H9 (cell line): ENCODE measurements at regions not wholly inside any gene's neighbourhood (a gene's known extent, or its start where the extent isn't known, plus 50 kb on each side); places are given as distances from the start of the nearest gene placed in this dataset.

Experiments
- DNase-seq: peaks from one replicate; pipeline ENCODE4 v3.0.0-alpha.2; 2017
- H2AFZ ChIP-seq: one replicate; pipeline ENCODE4 v1.6.1; 2013; ENCODE audit warnings: mild to moderate bottlenecking, low read length, control low read depth, moderate library complexity
- H2AK5ac ChIP-seq: 2 replicates; pipeline ENCODE4 v1.6.1; 2013; ENCODE audit warnings: low read length, control low read depth, mixed read lengths; ENCODE audit not compliant: insufficient read length
- H2BK120ac ChIP-seq: one replicate; pipeline ENCODE4 v1.6.1; 2013; ENCODE audit warnings: low read depth, mild to moderate bottlenecking, low read length, control low read depth, inconsistent platforms; ENCODE audit not compliant: poor library complexity, severe bottlenecking
- H2BK12ac ChIP-seq: 2 replicates; pipeline ENCODE4 v1.6.1; 2013; ENCODE audit warnings: low read length, control low read depth, mixed read lengths, low read depth; ENCODE audit not compliant: insufficient read length
- H2BK15ac ChIP-seq: 2 replicates; pipeline ENCODE4 v1.6.1; 2013; ENCODE audit warnings: low read depth, low read length, control low read depth
- H2BK20ac ChIP-seq: one replicate; pipeline ENCODE4 v1.6.1; 2013; ENCODE audit warnings: low read depth, mild to moderate bottlenecking, low read length, control low read depth, inconsistent platforms; ENCODE audit not compliant: poor library complexity, severe bottlenecking
- H2BK5ac ChIP-seq: 2 replicates; pipeline ENCODE4 v1.6.1; 2013; ENCODE audit warnings: low read length, control low read depth, mixed read lengths; ENCODE audit not compliant: insufficient read length
- H3K14ac ChIP-seq: 2 replicates; pipeline ENCODE4 v1.6.1; 2013; ENCODE audit warnings: low read length, control low read depth; ENCODE audit not compliant: insufficient read depth
- H3K18ac ChIP-seq: 2 replicates; pipeline ENCODE4 v1.6.1; 2013; ENCODE audit warnings: low read depth, mild to moderate bottlenecking, mixed read lengths, low read length, control low read depth; ENCODE audit not compliant: insufficient read length
- H3K23ac ChIP-seq: 2 replicates; pipeline ENCODE4 v1.6.1; 2013; ENCODE audit warnings: low read length, control low read depth, mixed read lengths, low read depth; ENCODE audit not compliant: insufficient read length
- H3K23me2 ChIP-seq: 2 replicates; pipeline ENCODE4 v1.6.1; 2013; ENCODE audit warnings: low read depth, mild to moderate bottlenecking, mixed read lengths, low read length, control low read depth; ENCODE audit not compliant: insufficient read length, poor library complexity, severe bottlenecking
- H3K27ac ChIP-seq: 2 replicates; pipeline ENCODE4 v1.5.1; 2013; ENCODE audit warnings: low read length, control low read depth, mixed read lengths, low read depth; ENCODE audit not compliant: insufficient read length
- H3K27me3 ChIP-seq: 2 replicates; pipeline ENCODE4 v1.6.1; 2013; ENCODE audit warnings: low read length, control low read depth, inconsistent platforms; ENCODE audit not compliant: insufficient read depth
- H3K4ac ChIP-seq: 2 replicates; pipeline ENCODE4 v1.6.1; 2013; ENCODE audit warnings: low read depth, mild to moderate bottlenecking, control low read depth, inconsistent platforms, low read length, moderate library complexity
- H3K4me1 ChIP-seq: 2 replicates; pipeline ENCODE4 v1.6.1; 2013; ENCODE audit warnings: low read length, control low read depth, inconsistent platforms; ENCODE audit not compliant: insufficient read depth
- H3K4me2 ChIP-seq: 2 replicates; pipeline ENCODE4 v1.6.1; 2013; ENCODE audit warnings: low read length, control low read depth, mixed read lengths; ENCODE audit not compliant: insufficient read length, insufficient read depth
- H3K56ac ChIP-seq: 2 replicates; pipeline ENCODE4 v1.6.1; 2013; ENCODE audit warnings: low read depth, mild to moderate bottlenecking, mixed read lengths, low read length, control low read depth; ENCODE audit not compliant: insufficient read length
- H3K79me1 ChIP-seq: 2 replicates; pipeline ENCODE4 v1.6.1; 2013; ENCODE audit warnings: low read depth, mild to moderate bottlenecking, moderate library complexity, low read length, control low read depth, inconsistent platforms; ENCODE audit not compliant: insufficient read depth, poor library complexity, severe bottlenecking
- H3K79me2 ChIP-seq: 2 replicates; pipeline ENCODE4 v1.6.1; 2013; ENCODE audit warnings: low read length, control low read depth, inconsistent platforms; ENCODE audit not compliant: insufficient read depth
- H3K9ac ChIP-seq: 2 replicates; pipeline ENCODE4 v1.6.1; 2013; ENCODE audit warnings: low read length, control low read depth, mixed read lengths; ENCODE audit not compliant: insufficient read length; ENCODE audit errors: extremely low read depth
- H3K9me3 ChIP-seq: one replicate; pipeline ENCODE4 v1.6.1; 2013; ENCODE audit warnings: low read depth, low read length, inconsistent platforms; ENCODE audit not compliant: control insufficient read depth
- H3T11ph ChIP-seq: one replicate; pipeline ENCODE4 v1.6.1; 2013; ENCODE audit warnings: mild to moderate bottlenecking, low read length, control low read depth, inconsistent platforms
- H4K20me1 ChIP-seq: one replicate; pipeline ENCODE4 v1.6.1; 2013; ENCODE audit not compliant: control insufficient read depth, insufficient read length, insufficient read depth
- H4K5ac ChIP-seq: 2 replicates; pipeline ENCODE4 v1.6.1; 2013; ENCODE audit warnings: low read depth, mild to moderate bottlenecking, mixed read lengths, low read length, control low read depth; ENCODE audit not compliant: insufficient read length
- H4K8ac ChIP-seq: replicated peaks from 2 replicates; pipeline ENCODE4 v1.6.1; 2013; ENCODE audit warnings: low read length, control low read depth, mixed read lengths, low read depth; ENCODE audit not compliant: insufficient read length
- H4K91ac ChIP-seq: 2 replicates; pipeline ENCODE4 v1.6.1; 2013; ENCODE audit warnings: low read depth, mild to moderate bottlenecking, moderate library complexity, mixed read lengths, low read length, control low read depth; ENCODE audit not compliant: insufficient read length
- H3K27ac Mint-ChIP-seq, 3 experiments: 2 replicates in 2 of 3; 3 replicates in 1 of 3; pipeline ENCODE4 v1.8.0; 2020 to 2021; ENCODE audit warnings: mixed read lengths in 3 of 3, mild to moderate bottlenecking in 1 of 3, moderate library complexity in 1 of 3
- H3K27me3 Mint-ChIP-seq: 2 replicates; pipeline ENCODE4 v1.8.0; 2021; ENCODE audit warnings: low read depth, mild to moderate bottlenecking, moderate library complexity, mixed read lengths
- H3K36me3 Mint-ChIP-seq, 3 experiments: 2 replicates in 2 of 3; 3 replicates in 1 of 3; pipeline ENCODE4 v1.8.0; 2020 to 2021; ENCODE audit warnings: low read depth in 3 of 3, mixed read lengths in 3 of 3; ENCODE audit not compliant: insufficient read depth in 1 of 3
- H3K4me1 Mint-ChIP-seq, 2 experiments: 2 replicates each; pipeline ENCODE4 v1.8.0; 2020; ENCODE audit warnings: mixed read lengths in 2 of 2
- H3K4me3 Mint-ChIP-seq, 2 experiments: 2 replicates in 1 of 2; 3 replicates in 1 of 2; pipeline ENCODE4 v1.8.0; 2020 to 2021; ENCODE audit warnings: mild to moderate bottlenecking in 2 of 2, mixed read lengths in 2 of 2, moderate library complexity in 1 of 2
- H3K9me3 Mint-ChIP-seq, 2 experiments: 2 replicates in 1 of 2; 3 replicates in 1 of 2; pipeline ENCODE4 v1.8.0; 2020; ENCODE audit warnings: mild to moderate bottlenecking in 2 of 2, mixed read lengths in 2 of 2, moderate library complexity in 1 of 2
- WGBS: extraction: QIAGEN DNeasy Blood & Tissue Kit; methylation state at CpG from one replicate; pipeline ENCODE4 v1.1.7; 2013; ENCODE audit warnings: missing lambda C conversion rate, low lambda C conversion rate, mixed read lengths; ENCODE audit not compliant: insufficient read length; ENCODE audit errors: extremely low coverage; 5-methylcytosine and 5-hydroxymethylcytosine counted together
- TF ChIP-seq, protein P1 (sequence below): fragments of 200-600 bp; sonication (generic); conservative IDR thresholded peaks from 3 replicates; pipeline ENCODE4 v1.8.0; 2021; ENCODE audit warnings: antibody characterized with exemption, mild to moderate bottlenecking

DNA sequence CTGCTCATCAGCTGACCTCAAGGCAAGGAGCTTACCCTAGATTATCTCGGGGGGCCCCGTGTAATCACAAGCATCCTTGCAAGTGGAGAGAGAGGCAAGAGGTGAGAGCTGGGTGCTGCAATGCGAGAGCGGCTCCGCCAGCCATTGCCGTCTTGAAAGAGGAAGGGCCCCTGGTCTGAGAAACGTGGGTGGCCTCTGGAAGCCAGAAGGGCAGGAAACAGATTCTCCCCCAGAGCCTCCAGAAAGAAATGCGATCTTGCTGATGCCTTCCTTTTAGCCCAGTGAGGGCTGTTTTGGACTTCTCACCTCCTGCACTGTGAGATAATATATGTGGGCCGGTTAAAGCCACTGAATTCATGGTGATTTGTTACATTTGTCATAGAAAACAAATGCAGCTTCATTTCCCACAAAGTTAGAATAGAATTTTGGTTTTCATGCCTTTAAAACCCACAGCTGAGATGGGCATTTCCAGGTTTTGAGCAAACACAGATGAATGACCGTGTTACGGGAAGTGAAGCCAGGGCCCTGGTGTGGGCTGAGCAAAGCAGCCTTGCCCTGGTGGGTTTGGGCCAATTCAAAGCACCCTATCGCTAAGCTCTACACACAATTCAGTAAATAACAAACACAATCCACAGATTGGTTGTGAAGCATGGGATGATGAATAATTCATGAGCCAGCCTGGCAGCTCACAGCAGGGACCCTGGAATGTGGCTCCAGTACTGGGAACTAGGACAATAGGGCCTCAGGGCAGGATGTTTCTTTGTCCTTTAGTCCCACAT is 319.9 kb upstream of the HS6ST1 start:
- no peak overlapping the region; the same call in 1 of the 2 replicates for H3K4ac ChIP-seq
- no peak overlapping the region for H2AK5ac ChIP-seq
- H3K9ac ChIP-seq: no peak overlapping the region
- peak overlapping the region; percentile 3 for H2BK12ac ChIP-seq
- H3K23me2 ChIP-seq: no peaks in the 10 kb centered on the region
- H2AFZ ChIP-seq: no peak overlapping the region
- peak overlapping the region; percentile 78 for H2BK120ac ChIP-seq
- H2BK5ac ChIP-seq: peak overlapping the region; percentile 77
- no peaks in the 10 kb centered on the region for H3K9me3 Mint-ChIP-seq
- H3K18ac ChIP-seq: peak overlapping the region; percentile 41
- peaks cover 16% of the 10 kb centered on the region for H3K4me1 ChIP-seq
- H3K27me3 ChIP-seq: no peaks in the 10 kb centered on the region
- peak overlapping the region; percentile 22 for H4K5ac ChIP-seq
- peak overlapping the region; percentile 91 for H4K91ac ChIP-seq
- peak overlapping the region; percentile 68; the same call in 1 of the 2 replicates for H3K14ac ChIP-seq
- no peak overlapping the region for H4K8ac ChIP-seq
- no peaks in the 10 kb centered on the region for H3K9me3 ChIP-seq
- H2BK20ac ChIP-seq: peak overlapping the region; percentile 32
- no CpG with 5 or more reads among the region's 12 CpGs for WGBS
- no peak overlapping the region for H3T11ph ChIP-seq
- H2BK15ac ChIP-seq: no peak overlapping the region
- TF ChIP-seq, protein P1, sequence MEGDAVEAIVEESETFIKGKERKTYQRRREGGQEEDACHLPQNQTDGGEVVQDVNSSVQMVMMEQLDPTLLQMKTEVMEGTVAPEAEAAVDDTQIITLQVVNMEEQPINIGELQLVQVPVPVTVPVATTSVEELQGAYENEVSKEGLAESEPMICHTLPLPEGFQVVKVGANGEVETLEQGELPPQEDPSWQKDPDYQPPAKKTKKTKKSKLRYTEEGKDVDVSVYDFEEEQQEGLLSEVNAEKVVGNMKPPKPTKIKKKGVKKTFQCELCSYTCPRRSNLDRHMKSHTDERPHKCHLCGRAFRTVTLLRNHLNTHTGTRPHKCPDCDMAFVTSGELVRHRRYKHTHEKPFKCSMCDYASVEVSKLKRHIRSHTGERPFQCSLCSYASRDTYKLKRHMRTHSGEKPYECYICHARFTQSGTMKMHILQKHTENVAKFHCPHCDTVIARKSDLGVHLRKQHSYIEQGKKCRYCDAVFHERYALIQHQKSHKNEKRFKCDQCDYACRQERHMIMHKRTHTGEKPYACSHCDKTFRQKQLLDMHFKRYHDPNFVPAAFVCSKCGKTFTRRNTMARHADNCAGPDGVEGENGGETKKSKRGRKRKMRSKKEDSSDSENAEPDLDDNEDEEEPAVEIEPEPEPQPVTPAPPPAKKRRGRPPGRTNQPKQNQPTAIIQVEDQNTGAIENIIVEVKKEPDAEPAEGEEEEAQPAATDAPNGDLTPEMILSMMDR: no peak
- H3K79me2 ChIP-seq: no peaks in the 10 kb centered on the region
- DNase-seq: peak; percentile 94
- peaks cover 0 to 3% (median 0%) of the 10 kb centered on the region in 3 experiments; a peak in 1 of 7 replicates for H3K36me3 Mint-ChIP-seq
- no peak overlapping the region for H3K4me2 ChIP-seq
- peaks cover 7% of the 10 kb centered on the region for H3K27me3 Mint-ChIP-seq
- no peaks in the 10 kb centered on the region for H4K20me1 ChIP-seq
- H3K4me1 Mint-ChIP-seq: peaks cover 61 to 64% of the 10 kb centered on the region in 2 experiments
- peak overlapping the region; percentile 97 to 99 (median 98) for H3K27ac Mint-ChIP-seq
- no peak overlapping the region for H3K23ac ChIP-seq
- H3K27ac ChIP-seq: peak overlapping the region; percentile 96
- H3K4me3 Mint-ChIP-seq: no peak overlapping the region
- no peaks in the 10 kb centered on the region for H3K79me1 ChIP-seq
- H3K56ac ChIP-seq: no peak overlapping the region
